GM23338 (cell line): ENCODE measurements at regions not wholly inside any gene's neighbourhood (a gene's known extent, or its start where the extent isn't known, plus 50 kb on each side); places are given as distances from the start of the nearest gene placed in this dataset.

Experiments
- ATAC-seq: fragments of 200-7000 bp; cut with Tn5 transposase; 3 replicates; pipeline ENCODE4 v1.9.1; 2020
- DNase-seq: peaks from one replicate; pipeline ENCODE4 v3.0.0-alpha.2; 2015; ENCODE audit warnings: low spot score
- H2AFZ ChIP-seq: fragments of 200-600 bp; sonication (generic); 2 replicates; pipeline ENCODE4 v1.8.0; 2016; ENCODE audit warnings: antibody characterized with exemption, mild to moderate bottlenecking, moderate library complexity
- H3F3A ChIP-seq: fragments of 200-600 bp; sonication (generic); replicated peaks from 2 replicates; pipeline ENCODE4 v1.8.0; 2017; ENCODE audit warnings: antibody characterized with exemption, mixed run types, low read depth
- H3K27ac ChIP-seq: fragments of 200-600 bp; sonication (generic); 2 replicates; pipeline ENCODE4 v1.6.1; 2016; ENCODE audit warnings: low read depth
- H3K27me3 ChIP-seq: fragments of 200-600 bp; sonication (generic); 2 replicates; pipeline ENCODE4 v1.8.0; 2016; ENCODE audit warnings: mild to moderate bottlenecking, mixed run types, moderate library complexity; ENCODE audit not compliant: insufficient read depth
- H3K36me3 ChIP-seq: fragments of 200-600 bp; sonication (generic); 2 replicates; pipeline ENCODE4 v1.8.0; 2016; ENCODE audit warnings: mild to moderate bottlenecking; ENCODE audit not compliant: insufficient read depth
- H3K4me1 ChIP-seq: fragments of 200-600 bp; sonication (generic); 2 replicates; pipeline ENCODE4 v1.8.0; 2016; ENCODE audit warnings: mild to moderate bottlenecking, moderate library complexity; ENCODE audit not compliant: insufficient read depth
- H3K4me2 ChIP-seq: fragments of 200-600 bp; sonication (generic); 2 replicates; pipeline ENCODE4 v1.7.1; 2017; ENCODE audit warnings: mixed run types
- H3K4me3 ChIP-seq: fragments of 200-600 bp; sonication (generic); 2 replicates; pipeline ENCODE4 v1.6.1; 2016; ENCODE audit warnings: mixed run types
- H3K79me2 ChIP-seq: fragments of 200-600 bp; sonication (generic); replicated peaks from 2 replicates; pipeline ENCODE4 v1.8.0; 2017; ENCODE audit warnings: mild to moderate bottlenecking; ENCODE audit not compliant: insufficient read depth
- H3K9me2 ChIP-seq: fragments of 200-600 bp; sonication (generic); 2 replicates; pipeline ENCODE4 v1.8.0; 2017; ENCODE audit not compliant: insufficient read depth
- H4K20me1 ChIP-seq: fragments of 200-600 bp; sonication (generic); replicated peaks from 2 replicates; pipeline ENCODE4 v1.8.0; 2017; ENCODE audit warnings: mild to moderate bottlenecking; ENCODE audit not compliant: insufficient read depth
- H3K27ac Mint-ChIP-seq: 2 replicates; pipeline ENCODE4 v1.8.0; 2020; ENCODE audit warnings: inconsistent platforms, mild to moderate bottlenecking, moderate library complexity, mixed read lengths
- H3K27me3 Mint-ChIP-seq: 3 replicates; pipeline ENCODE4 v1.8.0; 2022; ENCODE audit warnings: low read depth, mild to moderate bottlenecking, moderate library complexity, mixed read lengths, inconsistent platforms; ENCODE audit not compliant: insufficient read depth, poor library complexity
- H3K36me3 Mint-ChIP-seq: 3 replicates; pipeline ENCODE4 v1.8.0; 2021; ENCODE audit warnings: low read depth, mild to moderate bottlenecking, inconsistent platforms, moderate library complexity, mixed read lengths
- H3K4me1 Mint-ChIP-seq: 3 replicates; pipeline ENCODE4 v1.8.0; 2020; ENCODE audit warnings: mild to moderate bottlenecking, inconsistent platforms, mixed read lengths
- H3K4me3 Mint-ChIP-seq: 3 replicates; pipeline ENCODE4 v1.8.0; 2021; ENCODE audit warnings: moderate library complexity, mild to moderate bottlenecking, inconsistent platforms, mixed read lengths
- H3K9me3 Mint-ChIP-seq: 3 replicates; pipeline ENCODE4 v1.8.0; 2020; ENCODE audit warnings: moderate library complexity, mild to moderate bottlenecking, inconsistent platforms, mixed read lengths
- CREB1 ChIP-seq: fragments of 250-450 bp; sonication (Bioruptor Pico); IDR thresholded peaks from 2 replicates; pipeline ENCODE4 v1.5.0; 2020; ENCODE audit warnings: low read depth, mild to moderate bottlenecking, moderate library complexity
- EZH2 ChIP-seq: fragments of 200-600 bp; sonication (generic); IDR thresholded peaks from one replicate; pipeline ENCODE4 v1.8.0; 2017; ENCODE audit warnings: antibody characterized with exemption, mild to moderate bottlenecking, low read depth; ENCODE audit not compliant: unreplicated experiment
- EZH2phosphoT487 ChIP-seq: fragments of 200-600 bp; sonication (generic); IDR thresholded peaks from one replicate; pipeline ENCODE4 v1.8.1; 2018; ENCODE audit warnings: antibody characterized with exemption; ENCODE audit not compliant: unreplicated experiment
- JUNB ChIP-seq: IDR thresholded peaks from one replicate; pipeline ENCODE4 v1.6.1; 2016; ENCODE audit warnings: antibody characterized with exemption; ENCODE audit not compliant: unreplicated experiment
- NANOG ChIP-seq: IDR thresholded peaks from 2 replicates; pipeline ENCODE4 v1.6.1; 2016; ENCODE audit warnings: antibody characterized with exemption, borderline replicate concordance
- STAT1 ChIP-seq: IDR thresholded peaks from one replicate; pipeline ENCODE4 v1.6.1; 2016; ENCODE audit warnings: antibody characterized with exemption; ENCODE audit not compliant: unreplicated experiment
- ZNF114 ChIP-seq: fragments of 250-450 bp; sonication (Bioruptor Pico); IDR thresholded peaks from 2 replicates; pipeline ENCODE4 v1.5.0; 2020; ENCODE audit warnings: mild to moderate bottlenecking, moderate library complexity
- ZNF331 ChIP-seq: fragments of 250-450 bp; sonication (Bioruptor Pico); IDR thresholded peaks from 2 replicates; pipeline ENCODE4 v1.5.0; 2020; ENCODE audit warnings: low read depth, mild to moderate bottlenecking, moderate library complexity
- ZNF462 ChIP-seq: fragments of 250-450 bp; sonication (Bioruptor Pico); IDR thresholded peaks from 2 replicates; pipeline ENCODE4 v1.5.0; 2020; ENCODE audit warnings: mild to moderate bottlenecking, moderate library complexity
- TF ChIP-seq, protein P1 (sequence below), 2 experiments: fragments of 200-600 bp in 1 of 2; sonication (generic) in 1 of 2; conservative IDR thresholded peaks; 2 replicates each; pipeline versions ENCODE4 v1.5.1 to v1.6.1; 2016 to 2017; ENCODE audit warnings: antibody characterized with exemption in 2 of 2, low read depth in 2 of 2, mild to moderate bottlenecking in 2 of 2, moderate library complexity in 1 of 2
- TF ChIP-seq, protein P2 (sequence below): IDR thresholded peaks from 2 replicates; pipeline ENCODE4 v1.6.1; 2016; ENCODE audit warnings: antibody characterized with exemption

GRCh38 chr17:54493691-54494090 lies 407.0 kb upstream of the TOM1L1 start:
- ATAC-seq (no peak), DNase-seq (no peak)
- Histone ChIP-seq H3K27me3 (no peaks in the 10 kb centered on the region), H3K4me2 (no peak overlapping the region), H3K27ac (no peak overlapping the region), H3K4me3 (no peak overlapping the region), H3K79me2 (no peaks in the 10 kb centered on the region), H3F3A (no peaks in the 10 kb centered on the region), H4K20me1 (no peaks in the 10 kb centered on the region), H3K9me2 (0 out of 2 replicates have a peak, but pooled peaks cover 6% of the 10 kb centered on the region), H3K4me1 (no peaks in the 10 kb centered on the region), H2AFZ (no peak overlapping the region), H3K36me3 (no peaks in the 10 kb centered on the region)
- no peaks in the 10 kb centered on the region for H3K27me3 Mint-ChIP-seq
- TF ChIP-seq ZNF331 (no peak), STAT1 (no peak), ZNF114 (CRISPR knock-in tag) (no peak), EZH2 (no peak), JUNB (no peak), NANOG (no peak), ZNF462 (no peak), CREB1 (no peak), EZH2phosphoT487 (no peak)
- TF ChIP-seq, protein P1, sequence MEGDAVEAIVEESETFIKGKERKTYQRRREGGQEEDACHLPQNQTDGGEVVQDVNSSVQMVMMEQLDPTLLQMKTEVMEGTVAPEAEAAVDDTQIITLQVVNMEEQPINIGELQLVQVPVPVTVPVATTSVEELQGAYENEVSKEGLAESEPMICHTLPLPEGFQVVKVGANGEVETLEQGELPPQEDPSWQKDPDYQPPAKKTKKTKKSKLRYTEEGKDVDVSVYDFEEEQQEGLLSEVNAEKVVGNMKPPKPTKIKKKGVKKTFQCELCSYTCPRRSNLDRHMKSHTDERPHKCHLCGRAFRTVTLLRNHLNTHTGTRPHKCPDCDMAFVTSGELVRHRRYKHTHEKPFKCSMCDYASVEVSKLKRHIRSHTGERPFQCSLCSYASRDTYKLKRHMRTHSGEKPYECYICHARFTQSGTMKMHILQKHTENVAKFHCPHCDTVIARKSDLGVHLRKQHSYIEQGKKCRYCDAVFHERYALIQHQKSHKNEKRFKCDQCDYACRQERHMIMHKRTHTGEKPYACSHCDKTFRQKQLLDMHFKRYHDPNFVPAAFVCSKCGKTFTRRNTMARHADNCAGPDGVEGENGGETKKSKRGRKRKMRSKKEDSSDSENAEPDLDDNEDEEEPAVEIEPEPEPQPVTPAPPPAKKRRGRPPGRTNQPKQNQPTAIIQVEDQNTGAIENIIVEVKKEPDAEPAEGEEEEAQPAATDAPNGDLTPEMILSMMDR (conservative IDR thresholded peaks at IDR 0.05; ENCODE audit: low read depth in 2 of 2): no peak
- TF ChIP-seq, protein P2, sequence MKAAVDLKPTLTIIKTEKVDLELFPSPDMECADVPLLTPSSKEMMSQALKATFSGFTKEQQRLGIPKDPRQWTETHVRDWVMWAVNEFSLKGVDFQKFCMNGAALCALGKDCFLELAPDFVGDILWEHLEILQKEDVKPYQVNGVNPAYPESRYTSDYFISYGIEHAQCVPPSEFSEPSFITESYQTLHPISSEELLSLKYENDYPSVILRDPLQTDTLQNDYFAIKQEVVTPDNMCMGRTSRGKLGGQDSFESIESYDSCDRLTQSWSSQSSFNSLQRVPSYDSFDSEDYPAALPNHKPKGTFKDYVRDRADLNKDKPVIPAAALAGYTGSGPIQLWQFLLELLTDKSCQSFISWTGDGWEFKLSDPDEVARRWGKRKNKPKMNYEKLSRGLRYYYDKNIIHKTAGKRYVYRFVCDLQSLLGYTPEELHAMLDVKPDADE: no peak
- H3K9me3 Mint-ChIP-seq: no peaks in the 10 kb centered on the region; the same call in 2 of the 3 replicates
- H3K4me1 Mint-ChIP-seq: no peaks in the 10 kb centered on the region
- no peak overlapping the region for H3K4me3 Mint-ChIP-seq
- no peak overlapping the region for H3K27ac Mint-ChIP-seq
- no peaks in the 10 kb centered on the region for H3K36me3 Mint-ChIP-seq
